Testis (tissue), 2 donors: ENCODE measurements at regions not wholly inside any gene's neighbourhood (a gene's known extent, or its start where the extent isn't known, plus 50 kb on each side); places are given as distances from the start of the nearest gene placed in this dataset.

Experiments
- CTCF ChIP-seq, 3 experiments: fragments of 450-650 bp in 2 of 3; fragments of 200-600 bp in 1 of 3; sonication (generic) in 1 of 3; IDR thresholded peaks; one replicate each; pipeline ENCODE4 v1.5.1; 2016 to 2019; ENCODE audit warnings: antibody characterized with exemption in 3 of 3, mild to moderate bottlenecking in 2 of 3, moderate library complexity in 1 of 3
- POLR2A ChIP-seq: fragments of 450-650 bp; IDR thresholded peaks from one replicate; pipeline ENCODE4 v1.6.1; 2017; ENCODE audit warnings: antibody characterized with exemption, mild to moderate bottlenecking, moderate library complexity

GRCh38 chr12:128018067-128018466 lies 248.9 kb upstream of the TMEM132C start:
- TF ChIP-seq CTCF (IDR thresholded peaks at IDR 0.05) (no peak), POLR2A (no peak)
